GM18867 (cell line): ENCODE measurements at regions not wholly inside any gene's neighbourhood (a gene's known extent, or its start where the extent isn't known, plus 50 kb on each side); places are given as distances from the start of the nearest gene placed in this dataset.
"Not testable (repeated sequence)": the region's sequence is repeated elsewhere in the genome, so short reads cannot be mapped to it uniquely, and the experiment has no call there.

Experiments
- ATAC-seq: cut with Tn5 transposase; IDR thresholded peaks from one replicate; pipeline ENCODE4 v1.9.1; 2021; ENCODE audit warnings: mild to moderate bottlenecking, moderate library complexity; ENCODE audit not compliant: unreplicated experiment

- ATAC-seq, result no peak
These were observed 154.1 kb downstream of the SH3BP4 start for GRCh38 chr2:235105821-235106359.

DNA sequence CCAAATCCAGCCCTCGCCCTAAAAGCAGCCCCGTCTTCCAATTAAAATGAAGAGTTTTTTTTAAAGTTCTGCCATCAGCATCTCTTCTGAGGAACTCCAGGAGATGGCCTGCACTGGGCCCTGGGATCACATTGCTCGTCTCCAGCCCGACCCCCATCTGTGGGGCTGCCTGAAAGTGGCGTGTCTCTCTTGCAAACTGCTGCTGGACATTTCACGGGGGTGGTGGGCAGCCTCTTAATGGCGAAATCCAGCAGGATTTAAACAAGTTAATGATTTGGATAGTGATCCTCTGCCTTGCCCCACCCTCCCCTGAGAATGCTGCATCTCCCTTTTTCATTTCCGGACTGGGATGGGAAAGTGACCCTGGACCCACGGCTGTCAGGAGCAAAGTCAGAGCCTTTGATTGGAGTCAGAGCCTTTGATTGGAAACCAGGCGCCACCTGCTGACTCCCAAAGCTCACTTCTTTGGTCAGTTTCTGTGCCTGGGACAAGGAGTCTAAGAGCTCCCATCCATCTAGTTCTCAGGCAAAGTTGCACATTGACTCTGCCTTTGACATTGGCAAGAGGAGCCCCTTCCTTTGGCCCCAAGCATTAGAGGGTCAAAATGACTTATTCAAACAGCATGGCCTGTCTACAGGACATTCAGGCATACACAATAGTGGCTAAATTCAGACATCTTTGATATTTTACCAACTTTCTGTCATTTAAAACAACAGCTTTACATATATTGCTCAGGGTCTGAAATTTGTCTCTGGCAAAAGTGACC, 155.2 kb downstream of the SH3BP4 start:
- no peak for ATAC-seq

GRCh38 chr2:235107640-235107951, 155.8 kb downstream of the SH3BP4 start:
- ATAC-seq, result no peak

GRCh38 chr2:235109561-235109960, 157.7 kb downstream of the SH3BP4 start:
- ATAC-seq, result not testable (repeated sequence)

GRCh38 chr2:235112365-235112764, 160.5 kb downstream of the SH3BP4 start:
- ATAC-seq, result no peak

- ATAC-seq, result no peak
These were observed 162.0 kb downstream of the SH3BP4 start for GRCh38 chr2:235113854-235114253.

DNA sequence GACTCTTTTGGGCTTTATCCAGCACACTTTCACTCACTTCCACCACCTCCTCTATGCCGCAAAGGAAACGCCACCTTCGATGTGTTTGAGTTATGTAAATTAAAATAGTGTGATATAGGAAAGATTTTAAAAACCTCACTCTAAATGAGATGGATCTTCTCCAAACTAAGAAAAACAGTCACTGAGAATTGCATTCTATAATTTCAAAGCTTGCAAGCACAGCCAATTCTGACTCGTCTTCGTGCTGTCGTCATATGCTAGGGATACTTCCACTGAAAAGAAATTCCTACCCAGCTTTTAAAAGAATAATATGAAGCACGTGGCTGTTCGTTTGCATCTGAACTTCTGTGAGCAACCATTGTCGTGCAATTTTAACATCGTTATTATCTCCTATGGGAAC, 162.5 kb downstream of the SH3BP4 start:
- no peak for ATAC-seq

DNA sequence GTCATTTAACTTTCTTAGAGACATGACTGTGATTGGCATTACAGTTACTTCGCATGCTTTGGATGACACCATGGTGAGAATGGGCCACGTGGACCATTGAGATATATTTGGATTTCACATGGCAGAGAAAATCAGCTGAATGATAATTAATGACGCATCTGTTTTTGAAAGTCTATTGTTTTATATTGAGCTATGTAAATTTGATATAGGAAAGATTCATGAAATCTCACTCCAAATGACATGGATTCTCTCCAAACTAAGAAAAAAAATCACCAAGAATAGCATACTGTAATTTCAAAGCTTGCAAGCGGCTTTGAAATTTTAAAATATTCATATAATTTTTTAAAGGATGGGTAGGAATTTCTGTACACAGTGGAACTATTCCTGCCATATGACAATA, 163.7 kb downstream of the SH3BP4 start:
- no peak for ATAC-seq

GRCh38 chr2:235116885-235117492, 165.2 kb downstream of the SH3BP4 start:
- ATAC-seq, result no peak

DNA sequence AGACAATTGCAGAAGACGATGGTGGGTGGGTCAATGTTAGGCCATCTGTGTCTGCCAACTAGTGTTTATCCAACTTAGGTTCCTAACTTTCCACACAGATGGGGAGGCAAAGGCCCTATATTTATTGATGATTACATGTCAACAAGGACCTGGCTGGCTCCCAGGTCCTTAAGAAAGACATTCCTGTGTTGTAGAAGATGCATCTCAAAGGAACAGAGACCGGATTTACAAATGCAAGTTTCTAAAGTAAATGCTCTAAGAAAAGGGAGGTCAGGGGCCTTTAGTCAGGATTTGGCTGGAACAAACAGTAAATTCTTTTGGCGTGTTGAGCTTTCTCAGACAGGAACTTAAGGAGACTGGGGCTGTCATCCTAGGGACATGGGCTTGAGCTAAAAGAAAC, 175.0 kb downstream of the SH3BP4 start:
- no peak for ATAC-seq

GRCh38 chr2:235127931-235128330, 176.1 kb downstream of the SH3BP4 start:
- no peak for ATAC-seq

DNA sequence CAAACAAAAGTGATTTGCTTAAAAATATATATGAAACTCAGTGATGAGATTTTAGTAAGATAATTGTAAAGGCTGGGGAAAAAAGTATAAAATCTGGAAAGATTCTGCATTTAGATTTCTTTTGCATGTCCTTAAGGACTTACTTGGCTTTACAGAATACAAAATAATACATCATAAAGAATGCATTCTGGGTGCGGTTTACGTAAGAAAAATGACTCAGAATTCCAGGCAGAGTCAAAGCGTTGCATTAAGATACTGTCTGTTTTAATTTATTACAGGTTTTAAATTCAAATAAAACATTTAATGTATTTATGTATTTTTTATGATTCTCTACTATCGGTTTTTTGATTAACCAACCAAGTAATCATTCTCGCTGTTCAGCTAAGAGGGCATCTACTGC, 178.0 kb downstream of the SH3BP4 start:
- ATAC-seq, result no peak

DNA sequence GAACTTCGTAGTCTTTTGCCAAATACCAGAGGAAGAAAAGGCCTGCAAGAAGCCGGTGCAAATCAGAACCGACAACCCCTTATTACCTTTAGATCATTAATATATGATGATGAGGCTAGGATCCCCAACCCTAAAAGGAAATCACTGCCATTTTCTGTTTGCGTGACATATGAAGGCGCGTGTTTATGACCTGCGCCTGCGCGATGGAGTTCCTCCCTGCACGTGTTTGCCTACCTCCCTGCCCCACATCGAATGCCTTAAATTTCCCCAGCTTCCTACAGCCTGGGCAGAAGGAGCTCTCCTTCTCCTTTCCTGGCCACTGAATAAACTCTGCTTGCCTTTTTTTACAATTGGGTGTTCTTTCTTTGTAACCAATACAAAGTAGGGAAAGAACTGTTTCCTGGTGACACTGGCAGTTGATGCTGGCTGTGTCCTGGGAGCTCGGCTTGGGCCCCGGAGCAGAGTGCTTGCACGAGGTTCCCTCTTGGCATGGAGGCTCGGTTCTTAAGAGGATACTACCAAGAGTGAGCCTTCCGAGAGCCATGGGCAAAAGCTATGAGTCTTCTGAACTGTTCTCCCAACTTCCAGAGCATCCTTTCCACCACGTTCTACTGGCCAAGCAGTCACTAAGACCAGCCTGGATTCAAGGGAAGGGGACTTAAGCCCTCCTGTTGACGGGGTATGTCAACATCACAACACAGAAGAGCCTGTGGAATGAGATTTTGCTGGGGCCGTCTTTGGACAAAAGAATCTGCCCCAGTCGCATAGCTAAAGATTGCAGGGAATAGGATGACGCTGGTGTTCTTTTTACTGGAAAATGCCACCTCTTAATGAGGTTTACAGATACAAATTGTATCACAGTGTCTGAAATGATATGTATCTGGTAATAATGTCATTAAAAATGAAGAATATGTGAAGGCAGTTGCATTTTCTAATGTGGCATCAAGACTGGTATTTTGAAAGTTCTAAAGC, 179.8 kb downstream of the SH3BP4 start:
- ATAC-seq, result no peak

- ATAC-seq, result no peak
These were observed 180.8 kb downstream of the SH3BP4 start for GRCh38 chr2:235132651-235133050.

DNA sequence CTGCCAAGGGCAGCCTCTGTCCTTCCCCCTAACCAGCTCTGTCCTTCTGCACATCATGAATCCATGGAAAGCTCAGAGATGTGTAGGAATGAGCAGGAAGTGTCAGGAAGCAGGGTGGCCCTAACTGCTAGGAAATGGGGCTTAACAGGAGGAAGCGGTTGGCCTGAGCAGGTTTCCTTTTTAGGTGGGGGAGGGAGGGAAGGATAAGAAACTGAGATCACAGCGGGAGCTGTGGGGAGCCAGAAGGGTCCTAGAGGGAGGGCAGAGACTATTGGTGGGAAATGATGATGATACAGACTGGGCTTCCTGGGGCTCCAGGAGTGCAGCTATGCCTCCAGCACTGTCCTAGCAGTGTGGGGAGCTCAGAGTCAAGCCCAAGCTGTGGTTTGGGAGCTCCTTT, 182.0 kb downstream of the SH3BP4 start:
- no peak for ATAC-seq

- no peak for ATAC-seq
These were observed 182.6 kb downstream of the SH3BP4 start for GRCh38 chr2:235134420-235134819.

DNA sequence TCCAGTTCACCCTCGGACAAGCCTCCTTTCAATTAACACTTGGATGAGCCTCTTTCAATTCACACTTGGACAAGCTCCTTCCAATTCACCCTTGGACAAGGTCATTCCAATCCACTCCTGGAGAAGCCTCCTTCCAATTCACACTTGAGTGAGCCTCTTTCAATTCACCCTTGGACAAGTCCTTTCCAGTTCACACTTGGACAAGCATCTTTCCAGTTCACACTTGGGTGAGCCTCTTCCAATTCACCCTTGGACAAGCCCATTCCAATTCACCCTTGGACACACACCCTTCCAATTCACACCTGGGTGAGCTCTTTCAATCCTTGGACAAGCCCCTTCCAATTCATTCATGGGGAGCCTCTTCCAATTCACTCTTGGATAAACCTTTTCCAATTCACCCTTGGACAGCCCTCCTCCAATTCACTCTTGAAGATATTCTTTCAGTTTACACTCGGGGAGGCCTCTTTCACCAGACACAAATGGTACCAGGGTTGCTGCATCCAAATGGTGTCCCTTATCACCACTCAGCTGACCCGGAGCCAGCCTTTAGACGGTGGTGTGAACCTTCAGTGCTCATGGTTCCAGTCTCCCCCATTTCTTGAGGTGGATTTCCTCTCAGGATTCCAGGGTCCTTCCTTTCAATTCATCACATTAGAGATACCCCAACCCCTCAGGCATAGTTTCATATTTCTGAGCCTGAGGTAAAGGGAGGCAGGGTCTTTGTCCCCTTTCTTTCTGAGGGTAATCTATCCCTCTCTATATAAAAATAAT, 183.6 kb downstream of the SH3BP4 start:
- no peak for ATAC-seq

GRCh38 chr2:235135990-235136561, 184.3 kb downstream of the SH3BP4 start:
- no peak for ATAC-seq

- ATAC-seq, result no peak
These were observed 186.5 kb downstream of the SH3BP4 start for GRCh38 chr2:235138339-235138738.
